GM19043 (cell line): ENCODE measurements at regions not wholly inside any gene's neighbourhood (a gene's known extent, or its start where the extent isn't known, plus 50 kb on each side); places are given as distances from the start of the nearest gene placed in this dataset.

Experiments used
- ATAC-seq: cut with Tn5 transposase; IDR thresholded peaks from one replicate; pipeline ENCODE4 v1.9.1; 2021; ENCODE audit warnings: low read depth; ENCODE audit not compliant: unreplicated experiment

DNA sequence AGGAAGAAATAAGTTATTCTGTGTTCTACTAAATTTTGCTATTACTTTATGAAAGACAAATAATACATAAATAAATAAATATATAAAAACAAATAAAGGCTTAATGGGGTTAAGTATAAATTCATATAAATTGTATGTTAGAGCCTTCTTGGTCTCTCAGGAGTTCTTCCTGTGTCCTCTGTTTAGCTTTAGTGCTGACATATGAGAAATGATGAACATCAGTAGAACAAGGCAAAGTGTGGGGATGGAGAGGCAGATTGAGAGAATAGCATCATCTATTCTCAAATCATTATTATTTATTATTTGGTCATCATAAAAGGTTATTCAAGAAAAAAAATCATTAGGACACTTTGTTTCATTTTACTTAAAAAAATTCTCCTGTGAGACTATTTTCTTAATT is 468.1 kb upstream of the CHST9 start:
- ATAC-seq: no peak

DNA sequence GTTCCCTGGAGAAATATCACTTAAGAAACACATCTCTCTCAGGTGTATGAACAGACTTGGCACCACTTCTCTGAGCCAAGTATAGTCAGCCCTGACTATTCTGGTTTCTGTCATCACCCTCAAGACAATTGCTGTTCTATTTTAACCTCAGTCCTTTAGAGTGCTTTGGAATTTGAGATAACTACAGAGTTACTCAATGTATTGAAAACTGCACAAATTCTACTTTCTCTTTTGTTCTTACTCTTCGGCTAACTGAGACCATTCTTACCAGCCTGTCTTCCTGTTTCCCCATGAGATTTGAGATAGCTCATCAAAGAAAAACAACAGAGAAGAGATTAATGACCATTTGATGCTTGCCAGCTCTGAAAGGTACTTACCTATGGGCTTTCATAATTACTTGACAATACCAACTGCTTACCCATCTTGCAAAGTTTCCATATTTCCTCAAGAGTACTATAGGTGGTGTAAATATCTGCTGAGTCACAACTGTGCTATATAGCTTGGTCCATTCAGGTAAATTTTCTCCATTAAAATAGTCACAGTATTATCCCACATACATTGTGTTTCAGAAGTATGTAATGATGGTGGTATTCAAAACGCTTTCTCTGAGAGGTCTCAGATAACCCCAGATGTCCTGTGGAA is 467.5 kb upstream of the CHST9 start:
- peak; percentile 59 for ATAC-seq

DNA sequence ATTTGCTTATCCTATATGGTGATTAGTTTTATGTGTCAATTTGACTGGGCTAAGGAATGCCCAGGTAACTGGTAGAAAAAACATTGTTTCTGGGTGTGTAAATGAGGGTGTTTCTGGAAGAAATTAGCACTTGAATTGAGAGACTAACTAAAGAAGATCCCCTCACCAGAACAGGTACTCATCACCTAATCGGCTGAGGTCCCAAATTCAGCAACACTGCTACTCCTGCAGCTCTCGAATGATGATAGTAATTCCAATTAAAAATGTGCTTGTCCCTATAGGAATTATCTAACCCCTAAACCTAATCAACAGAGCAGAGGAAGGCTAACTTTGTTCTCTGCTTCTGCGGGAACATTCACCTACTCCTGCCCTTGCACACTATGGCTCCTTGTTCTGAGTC is 464.5 kb upstream of the CHST9 start:
- ATAC-seq: no peak

DNA sequence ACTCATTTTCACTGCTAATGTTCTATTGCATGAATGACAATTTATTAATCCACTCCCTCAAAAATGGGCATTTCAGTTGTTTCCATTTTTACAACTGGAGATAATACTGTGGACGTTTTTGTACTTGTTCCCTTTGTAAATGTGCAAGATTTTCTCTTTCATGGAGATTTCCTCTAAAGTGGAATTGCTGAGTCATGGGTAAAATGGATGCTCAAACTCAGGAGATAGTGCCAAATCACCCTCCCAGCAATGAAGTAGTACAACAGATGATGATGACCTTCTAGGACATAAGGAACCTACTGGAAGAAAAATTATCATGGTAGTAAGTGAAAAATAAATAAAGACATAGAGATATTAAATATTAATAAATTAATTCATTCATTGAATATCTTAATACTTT is 460.8 kb upstream of the CHST9 start:
- no peak for ATAC-seq

DNA sequence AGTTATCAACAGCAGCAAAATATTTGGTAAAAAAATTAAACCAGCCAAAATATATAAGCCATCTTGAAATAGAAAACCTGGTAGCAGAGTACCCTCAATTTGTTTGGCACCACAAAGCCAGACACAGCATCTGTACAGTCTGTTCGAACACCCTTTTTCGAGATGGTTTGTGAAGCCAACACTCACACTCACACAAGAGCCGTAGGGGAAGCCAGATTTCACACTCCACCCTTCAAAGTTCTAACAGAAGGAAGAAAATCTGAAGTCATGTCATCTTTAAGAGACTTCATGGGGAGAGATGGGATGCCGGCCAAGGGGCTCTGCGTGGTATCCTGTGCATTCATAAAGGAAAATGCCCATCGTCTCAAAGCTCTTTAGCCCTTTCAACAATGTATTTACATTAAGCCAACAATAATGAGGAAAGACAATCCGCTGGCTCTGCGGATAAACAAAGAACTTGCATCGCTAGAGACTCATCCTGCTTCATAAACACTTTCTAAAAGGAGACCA is 451.5 kb upstream of the CHST9 start:
- ATAC-seq: no peak

DNA sequence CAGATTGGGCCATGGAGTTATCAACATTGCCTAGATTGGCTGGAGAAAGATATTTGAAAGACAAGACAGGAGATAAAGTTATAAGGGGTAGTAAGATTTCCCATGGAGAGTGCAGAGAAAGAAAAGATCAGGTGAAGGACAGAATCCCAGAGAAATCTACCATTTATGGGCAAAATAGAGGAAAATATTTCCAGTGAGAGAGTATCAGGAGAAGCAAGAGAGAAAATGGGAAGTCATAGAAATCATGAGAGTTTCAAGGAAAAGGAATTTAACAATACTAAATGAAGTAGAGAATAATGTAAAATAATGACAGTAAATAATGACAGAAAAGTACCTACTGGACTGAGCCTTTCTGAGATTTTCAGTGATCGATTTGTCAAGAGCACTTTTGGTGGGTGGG is 447.6 kb upstream of the CHST9 start:
- no peak for ATAC-seq

DNA sequence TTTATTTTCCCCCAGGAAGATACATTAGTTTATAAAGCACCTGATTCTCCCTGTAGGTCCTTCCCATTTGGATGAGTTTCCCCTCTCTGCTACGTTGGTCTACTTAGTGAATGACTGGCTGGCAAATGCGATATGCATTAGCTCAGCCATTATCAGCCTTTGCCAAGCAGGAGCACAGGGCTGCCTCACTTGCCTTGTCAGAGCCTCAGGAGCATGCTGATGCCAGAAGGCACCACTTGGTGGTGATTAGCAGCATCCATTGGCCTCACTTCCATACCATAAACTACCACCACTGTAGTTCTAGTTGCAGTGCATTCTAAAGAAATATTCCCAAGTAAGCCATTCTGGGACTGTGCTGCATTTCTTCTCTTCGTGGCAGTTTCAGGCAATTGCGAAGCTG is 442.8 kb upstream of the CHST9 start:
- ATAC-seq: no peak

DNA sequence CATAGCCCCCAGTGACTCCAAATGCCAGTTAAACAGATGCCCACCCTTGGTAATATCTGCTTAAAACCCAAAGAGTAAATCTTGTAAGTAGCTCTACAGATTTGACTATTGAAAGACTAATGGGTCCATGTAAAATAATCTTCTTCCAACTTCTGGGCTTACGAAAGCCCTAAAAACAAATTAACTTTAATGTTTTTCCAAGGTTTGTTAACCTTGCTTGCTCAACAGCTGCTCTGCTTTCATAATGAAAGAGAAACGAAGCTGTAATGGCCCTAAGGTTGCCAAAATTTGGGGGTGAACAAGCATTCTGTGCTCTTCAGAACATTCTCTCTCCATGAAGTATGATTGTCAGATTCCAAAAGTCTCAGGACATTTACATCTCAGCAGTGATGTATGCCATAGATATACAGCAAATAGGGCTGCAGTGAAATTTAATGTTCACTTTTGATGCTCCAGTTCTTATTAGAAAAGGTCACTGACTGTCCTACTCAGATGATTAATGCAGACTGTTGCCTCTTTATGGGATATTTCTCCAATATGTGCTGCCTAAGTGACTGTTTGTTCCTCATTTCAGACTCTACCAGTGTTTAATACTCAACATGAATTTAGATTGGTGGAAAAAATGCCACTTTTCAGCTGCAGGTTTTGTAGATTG is 436.3 kb upstream of the CHST9 start:
- no peak for ATAC-seq

DNA sequence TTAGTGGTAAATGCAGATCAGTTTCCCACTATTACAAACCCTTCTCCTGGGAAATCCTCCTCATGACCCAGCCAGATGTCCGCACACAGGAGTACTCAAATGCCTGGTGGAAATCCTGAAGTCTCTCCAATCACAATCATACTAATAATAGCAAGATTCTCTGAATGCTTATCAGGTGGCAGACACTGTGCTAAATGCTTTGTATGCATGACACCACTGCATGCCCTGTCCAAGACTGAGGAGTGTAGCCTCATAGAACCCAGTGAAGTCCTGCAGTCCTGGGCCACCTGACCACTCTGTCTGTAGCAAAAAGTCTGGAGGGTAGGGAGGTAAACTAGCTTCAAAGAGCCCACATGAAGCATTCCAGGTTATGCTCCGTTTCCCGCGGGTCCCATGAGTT is 434.8 kb upstream of the CHST9 start:
- ATAC-seq: no peak

DNA sequence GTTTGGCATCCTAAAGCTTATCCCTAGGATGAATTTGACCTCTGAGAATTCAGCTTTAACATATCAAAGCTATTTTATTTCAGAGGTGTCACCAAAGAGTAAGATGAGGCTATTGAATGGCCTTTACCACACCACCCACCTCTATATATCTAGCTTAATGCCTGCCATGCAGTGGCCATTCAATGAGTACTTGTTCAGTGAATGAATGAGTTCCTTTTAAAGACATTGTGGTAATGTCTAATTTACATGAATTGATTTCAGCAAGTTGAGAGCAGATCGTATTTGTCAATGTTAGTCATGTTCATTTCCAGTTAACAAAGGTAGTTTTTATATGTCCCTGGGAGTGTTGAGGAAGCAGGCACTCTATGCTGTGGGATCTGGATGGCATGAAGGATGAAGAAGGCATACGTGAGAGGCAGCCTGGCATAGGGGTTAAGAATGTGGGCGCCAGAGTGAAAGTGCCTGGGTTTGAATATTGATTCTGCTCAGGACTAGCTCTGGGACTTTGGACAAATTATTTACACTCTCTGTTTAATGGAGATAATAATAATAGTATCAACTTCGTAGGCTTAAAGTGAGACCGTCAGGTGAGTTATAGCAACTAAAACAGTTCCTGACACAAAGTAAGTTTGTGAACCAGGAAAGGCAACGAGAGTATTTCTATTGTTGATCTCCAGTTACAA is 434.1 kb upstream of the CHST9 start:
- no peak for ATAC-seq

DNA sequence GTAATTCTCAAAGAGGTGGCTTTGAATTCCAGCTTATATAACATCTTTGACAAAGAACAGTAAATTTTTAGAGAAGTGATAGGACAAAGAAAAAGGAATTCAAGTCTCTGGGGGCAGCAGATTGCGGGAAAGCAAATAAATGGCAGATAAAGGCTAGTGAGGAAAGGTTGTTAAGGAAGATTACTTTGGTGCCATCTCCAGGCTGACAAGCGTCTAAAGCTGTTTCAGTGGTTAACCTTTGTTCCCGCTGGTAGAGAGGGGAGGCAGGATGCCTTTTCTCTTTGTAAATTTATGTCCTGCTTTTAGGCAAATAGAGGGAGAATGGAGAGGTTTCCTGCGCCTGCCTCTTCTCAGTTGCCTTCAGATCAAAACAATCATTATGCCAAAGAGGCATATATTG is 431.2 kb upstream of the CHST9 start:
- no peak for ATAC-seq

DNA sequence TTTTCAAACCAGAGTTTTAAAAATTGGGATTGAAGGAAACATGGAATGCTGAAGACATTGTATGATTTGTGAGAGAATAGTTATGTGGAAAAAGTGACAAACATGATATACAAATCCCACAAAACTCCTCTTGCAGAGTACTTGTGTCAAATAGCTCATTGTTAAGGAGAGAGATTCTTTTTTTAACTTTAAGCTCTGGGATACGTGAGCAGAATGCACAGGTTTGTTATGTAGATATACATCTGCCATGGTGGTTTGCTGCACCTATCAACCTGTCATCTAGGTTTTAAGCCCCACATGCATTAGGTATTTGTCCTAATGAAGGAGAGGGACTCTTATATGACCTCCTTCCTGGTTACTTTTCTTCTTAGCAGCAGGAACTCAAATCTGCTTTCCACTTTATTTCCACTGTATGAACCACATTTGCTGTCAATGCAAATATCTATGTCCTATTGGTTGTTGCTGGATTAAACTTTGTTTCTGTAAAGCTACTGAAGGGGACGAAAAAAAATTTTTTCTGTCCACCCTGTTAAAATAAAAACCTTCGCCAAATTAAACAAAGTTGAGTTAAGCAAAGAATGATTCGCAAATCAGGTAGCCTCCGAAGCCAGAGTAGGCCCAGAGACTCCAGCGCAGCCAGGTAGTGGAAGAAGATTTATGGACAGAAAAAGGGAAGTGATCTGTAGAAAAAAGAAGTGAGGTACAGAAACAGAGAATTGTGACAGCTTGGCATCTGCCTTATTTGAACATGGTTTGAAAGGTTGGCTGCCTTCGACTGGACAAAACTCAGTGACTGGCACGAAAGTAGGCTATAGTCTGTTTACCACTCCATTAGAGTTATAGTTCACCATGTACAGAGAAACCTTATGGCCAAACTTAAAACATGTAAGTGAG is 430.1 kb upstream of the CHST9 start:
- ATAC-seq: no peak

DNA sequence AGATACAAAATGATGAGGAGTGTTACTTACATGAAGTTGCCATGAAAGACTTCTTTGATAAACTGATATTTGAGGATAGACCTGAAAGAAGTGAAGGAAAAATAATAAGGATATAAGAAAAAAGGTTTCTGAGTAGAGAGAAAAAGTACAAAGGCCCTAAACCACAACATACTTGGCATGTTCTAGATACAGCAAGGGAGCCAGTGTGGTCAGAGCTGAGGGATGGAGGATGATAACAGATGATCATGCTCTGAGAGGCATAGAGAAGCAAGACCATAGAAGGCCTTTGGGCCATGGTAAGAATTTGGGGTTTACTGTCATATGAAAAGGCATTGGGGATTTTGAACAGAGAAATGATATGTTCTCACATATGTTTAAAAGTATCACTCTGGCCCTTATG is 424.1 kb upstream of the CHST9 start:
- ATAC-seq: no peak

DNA sequence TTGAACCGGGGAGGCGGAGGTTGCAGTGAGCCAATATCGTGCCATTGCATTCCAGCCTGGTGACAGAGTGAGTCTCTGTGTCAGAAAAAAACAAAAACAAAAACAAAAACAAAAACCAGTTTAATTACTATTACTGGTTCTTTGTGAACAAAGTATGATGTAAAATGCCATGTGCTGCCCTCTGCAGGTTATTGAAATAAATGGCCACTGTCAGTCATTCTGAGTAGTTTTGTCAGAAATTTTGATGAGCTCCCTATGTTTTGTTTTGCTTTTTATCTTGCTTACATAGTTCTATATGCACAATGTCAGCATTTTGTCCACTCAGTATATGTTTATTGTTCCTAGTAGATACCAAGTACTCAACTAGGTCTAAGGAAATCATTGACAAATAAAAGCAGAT is 423.6 kb upstream of the CHST9 start:
- no peak for ATAC-seq

DNA sequence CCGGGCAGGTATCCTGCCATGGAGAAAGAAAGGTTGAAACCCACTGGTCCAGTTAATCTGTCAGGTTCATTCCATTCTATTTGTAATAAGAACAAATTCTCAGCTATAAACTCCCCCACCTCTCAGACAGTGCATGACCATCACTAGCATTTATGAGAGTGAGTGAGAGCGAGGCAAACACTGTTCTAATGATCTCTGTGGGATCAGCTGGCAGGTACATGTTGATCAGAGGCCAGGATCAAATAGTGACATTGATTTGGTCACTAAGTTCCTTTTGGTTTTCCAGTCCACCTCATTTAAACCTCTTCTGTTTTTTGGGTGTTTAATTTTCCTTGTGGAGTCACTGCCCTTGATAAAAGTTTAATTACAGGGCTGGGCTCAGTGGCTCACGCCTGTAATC is 423.1 kb upstream of the CHST9 start:
- ATAC-seq: no peak

DNA sequence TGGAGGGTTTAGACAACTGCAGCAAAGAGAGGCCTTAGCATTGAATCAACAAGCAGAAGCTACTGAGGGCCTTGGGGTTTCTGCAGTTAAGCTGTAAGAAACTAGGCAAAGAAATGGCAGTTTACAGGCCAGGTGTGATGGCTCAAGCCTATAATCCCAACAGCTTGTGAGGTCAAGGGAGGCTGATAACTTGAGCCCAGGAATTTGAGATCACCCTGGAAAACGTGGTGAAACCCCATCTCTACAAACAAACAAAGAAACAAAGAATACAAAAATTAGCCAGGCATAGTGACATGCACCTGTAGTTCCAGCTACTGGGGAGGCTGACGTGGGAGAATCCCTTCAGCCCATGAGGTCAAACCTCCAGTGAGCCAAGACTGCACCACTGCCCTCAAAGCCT is 421.6 kb upstream of the CHST9 start:
- ATAC-seq: no peak

DNA sequence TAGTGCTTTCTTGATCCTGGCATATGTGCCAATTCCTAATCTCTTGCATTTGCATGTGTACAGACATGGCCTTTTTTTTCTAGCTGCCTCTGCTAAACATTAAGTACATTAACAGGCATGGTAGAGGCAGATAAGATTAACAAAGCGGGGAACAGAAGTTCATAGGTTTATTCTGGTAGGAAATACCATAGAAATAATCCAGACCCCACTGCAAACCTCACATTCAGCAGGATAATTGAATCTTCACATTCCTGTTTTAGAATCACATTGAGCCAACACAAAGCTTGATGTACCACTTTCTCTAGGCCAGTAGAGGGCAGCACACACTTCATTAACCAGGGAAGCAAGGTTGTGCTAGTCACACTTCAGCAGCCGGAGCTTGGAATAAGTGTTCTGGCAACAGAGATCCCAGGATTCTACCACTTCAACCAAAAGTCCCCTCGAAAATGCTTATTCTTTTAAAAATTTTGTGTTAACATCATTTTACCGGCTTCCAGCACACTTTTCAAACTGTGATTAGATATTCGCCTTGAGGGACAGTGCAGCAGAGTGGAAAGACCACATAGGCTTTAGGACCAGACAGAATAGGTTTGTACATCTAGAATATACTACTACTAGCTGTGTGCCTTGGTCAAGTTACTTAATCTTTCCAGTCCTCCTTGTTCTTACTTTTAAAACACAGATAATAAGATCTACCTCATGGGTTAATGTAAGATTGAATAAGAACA is 420.2 kb upstream of the CHST9 start:
- peak; percentile 72 for ATAC-seq

DNA sequence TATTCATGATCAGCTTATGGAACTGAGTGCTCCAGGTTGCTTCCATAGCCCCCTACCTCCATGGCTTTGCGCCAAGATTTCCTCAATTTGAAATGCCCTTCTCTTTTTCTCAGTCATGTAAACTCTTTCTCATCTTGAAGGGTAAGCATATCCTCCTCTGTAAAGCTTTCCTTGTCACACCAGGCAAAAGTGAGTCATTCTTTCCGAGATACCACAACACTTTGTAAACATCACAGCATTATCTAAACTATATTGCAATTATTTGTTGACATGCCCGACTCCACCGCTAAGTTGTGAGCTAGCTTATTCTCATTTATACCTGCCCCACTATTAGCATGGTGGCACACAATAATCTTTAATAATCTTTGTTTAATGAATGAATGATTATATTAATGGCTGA is 419.5 kb upstream of the CHST9 start:
- ATAC-seq: no peak

DNA sequence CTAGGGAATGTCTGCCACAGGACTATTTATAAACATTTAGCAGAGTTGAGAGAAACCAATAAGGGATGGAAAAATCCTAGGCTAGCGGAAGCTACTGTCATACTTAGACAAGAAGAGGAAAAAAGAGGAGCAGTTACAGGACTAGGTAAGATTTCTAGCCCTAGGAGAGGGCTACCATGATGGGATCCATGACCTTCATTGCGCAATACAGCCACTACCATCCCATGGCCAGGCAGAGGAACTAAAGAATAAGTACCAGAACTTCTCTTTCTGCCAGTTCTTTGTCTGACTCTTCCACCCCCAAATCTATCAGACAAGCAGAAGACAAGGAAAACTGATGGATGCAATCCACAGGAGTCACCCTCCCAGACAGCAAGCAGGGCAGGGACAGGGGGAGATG is 417.0 kb upstream of the CHST9 start:
- no peak for ATAC-seq

DNA sequence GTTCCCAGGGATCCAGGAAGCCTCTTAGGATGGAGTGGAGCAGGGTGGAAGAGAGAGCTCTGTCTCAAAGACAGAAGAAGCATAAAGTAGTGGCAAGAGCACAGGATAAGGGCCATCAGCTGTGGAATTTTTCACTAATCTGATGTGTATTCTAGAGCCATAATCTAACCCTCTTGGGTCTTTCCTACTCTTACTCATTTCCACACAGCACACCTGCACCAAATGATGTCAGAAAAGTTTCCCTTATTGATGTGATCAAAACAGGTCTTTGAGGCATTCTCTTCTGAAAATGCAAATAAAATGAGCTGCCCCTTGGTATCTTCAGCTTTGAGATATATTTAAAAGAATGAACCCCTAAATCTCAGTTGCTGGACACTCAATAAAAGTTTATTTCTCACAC is 415.1 kb upstream of the CHST9 start:
- ATAC-seq: no peak
